ENCODE measurements at regions not wholly inside any gene's neighbourhood (a gene's known extent, or its start where the extent isn't known, plus 50 kb on each side); places are given as distances from the start of the nearest gene placed in this dataset.

DNA sequence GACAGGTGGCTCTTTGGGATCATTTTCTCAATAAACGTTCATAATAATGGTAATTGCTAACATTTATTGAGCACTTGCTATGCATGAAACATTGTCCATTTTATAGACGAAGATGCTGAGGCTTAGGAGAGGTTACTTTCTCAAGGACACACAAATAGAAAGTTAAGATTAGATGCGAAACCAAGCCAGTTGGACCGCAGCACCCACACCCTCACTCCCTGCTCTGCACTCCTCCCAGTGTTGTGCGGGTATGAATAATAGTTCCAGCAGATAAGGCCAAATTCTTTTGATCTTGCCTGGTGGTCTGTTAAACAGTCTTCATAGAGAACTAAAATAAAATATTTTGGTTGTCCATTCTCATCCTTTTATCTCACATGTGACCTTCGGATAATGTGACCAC, 85.0 kb upstream of the BEND4 start:
- TF ChIP-seq, protein P1, sequence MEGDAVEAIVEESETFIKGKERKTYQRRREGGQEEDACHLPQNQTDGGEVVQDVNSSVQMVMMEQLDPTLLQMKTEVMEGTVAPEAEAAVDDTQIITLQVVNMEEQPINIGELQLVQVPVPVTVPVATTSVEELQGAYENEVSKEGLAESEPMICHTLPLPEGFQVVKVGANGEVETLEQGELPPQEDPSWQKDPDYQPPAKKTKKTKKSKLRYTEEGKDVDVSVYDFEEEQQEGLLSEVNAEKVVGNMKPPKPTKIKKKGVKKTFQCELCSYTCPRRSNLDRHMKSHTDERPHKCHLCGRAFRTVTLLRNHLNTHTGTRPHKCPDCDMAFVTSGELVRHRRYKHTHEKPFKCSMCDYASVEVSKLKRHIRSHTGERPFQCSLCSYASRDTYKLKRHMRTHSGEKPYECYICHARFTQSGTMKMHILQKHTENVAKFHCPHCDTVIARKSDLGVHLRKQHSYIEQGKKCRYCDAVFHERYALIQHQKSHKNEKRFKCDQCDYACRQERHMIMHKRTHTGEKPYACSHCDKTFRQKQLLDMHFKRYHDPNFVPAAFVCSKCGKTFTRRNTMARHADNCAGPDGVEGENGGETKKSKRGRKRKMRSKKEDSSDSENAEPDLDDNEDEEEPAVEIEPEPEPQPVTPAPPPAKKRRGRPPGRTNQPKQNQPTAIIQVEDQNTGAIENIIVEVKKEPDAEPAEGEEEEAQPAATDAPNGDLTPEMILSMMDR (IDR thresholded peaks at IDR 0.05; ENCODE audit: low read length), result no peak
- TF ChIP-seq EZH2 (optimal IDR thresholded peaks at IDR 0.05; ENCODE audit: low read depth, low read length) (no peak), EZH2phosphoT487 (IDR thresholded peaks at IDR 0.05; ENCODE audit: low read length) (no peak)
